ENCODE measurements at regions not wholly inside any gene's neighbourhood (a gene's known extent, or its start where the extent isn't known, plus 50 kb on each side); places are given as distances from the start of the nearest gene placed in this dataset.
"Not testable (repeated sequence)": the region's sequence is repeated elsewhere in the genome, so short reads cannot be mapped to it uniquely, and the experiment has no call there.

DNA sequence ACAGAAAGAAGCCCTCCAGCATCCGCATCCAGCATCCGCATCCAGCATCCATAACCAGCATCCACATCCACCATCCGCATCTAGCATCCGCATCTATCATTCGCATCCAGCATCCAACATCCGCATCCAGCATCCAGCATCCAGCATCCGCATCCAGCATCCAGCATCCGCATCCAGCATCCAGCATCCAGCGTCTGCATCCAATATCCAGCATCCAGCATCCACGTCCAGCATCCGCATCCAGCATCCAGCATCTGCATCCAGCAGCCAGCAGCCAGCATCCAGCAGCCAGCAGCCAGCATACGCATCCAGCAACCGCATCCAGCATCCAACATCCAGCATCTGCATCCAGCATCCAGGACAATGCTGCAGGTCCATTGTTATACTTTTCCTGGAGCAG is 671.0 kb upstream of the C16orf82 start:
- Histone ChIP-seq H3K9me3 (ENCODE audit: control insufficient read depth, low read length) (no peaks in the 10 kb centered on the region), H3K27me3 (replicated peaks; ENCODE audit: control insufficient read depth, insufficient read depth, low read length) (no peaks in the 10 kb centered on the region), H3K36me3 (ENCODE audit: control insufficient read depth, insufficient read depth, low read length, severe bottlenecking) (no peaks in the 10 kb centered on the region), H3K4me1 (ENCODE audit: control insufficient read depth, insufficient read depth, low read length) (no peaks in the 10 kb centered on the region), H3K9ac (ENCODE audit: low read length) (no peak overlapping the region), H3K4me3 (ENCODE audit: low read length) (no peak overlapping the region)
- DNase-seq (ENCODE audit: low read depth) = no peak

DNA sequence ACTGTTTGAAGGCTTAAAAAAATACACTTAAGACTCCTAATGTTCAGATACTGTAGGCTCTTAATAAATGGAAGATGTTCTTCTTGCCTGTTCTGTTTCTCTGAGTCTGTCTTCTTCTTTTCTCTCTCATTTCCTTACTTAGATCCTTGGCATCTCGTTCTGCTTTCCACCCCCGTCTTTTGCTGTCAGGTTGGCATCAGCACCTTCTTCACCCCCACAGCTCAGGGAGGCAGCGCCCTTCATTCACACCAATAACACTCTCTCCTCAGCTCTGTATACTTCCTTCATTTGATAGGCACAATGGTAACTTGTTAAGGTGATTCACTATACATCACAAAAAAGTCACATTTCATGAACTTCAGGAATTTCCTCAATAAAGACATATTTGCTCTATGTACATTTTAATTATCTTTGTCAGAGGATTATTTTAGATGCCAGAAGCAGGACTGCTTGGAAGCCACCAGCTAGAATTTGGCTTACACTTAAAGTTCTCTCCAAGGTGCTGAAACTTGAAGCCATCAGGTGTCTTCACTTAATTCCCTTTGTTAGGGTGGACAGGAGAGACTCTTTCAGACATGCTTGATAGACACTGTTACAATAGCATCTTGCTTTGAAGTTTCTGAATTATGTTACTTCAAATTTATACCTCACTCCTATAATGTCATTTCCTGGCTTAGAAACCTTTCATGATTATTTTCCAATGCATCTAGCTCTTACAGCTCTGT is 670.1 kb upstream of the C16orf82 start:
- Histone ChIP-seq H3K36me3 (ENCODE audit: control insufficient read depth, insufficient read depth, low read length, severe bottlenecking) (no peaks in the 10 kb centered on the region), H3K9ac (ENCODE audit: low read length) (no peak overlapping the region), H3K4me1 (ENCODE audit: control insufficient read depth, insufficient read depth, low read length) (no peaks in the 10 kb centered on the region), H3K9me3 (ENCODE audit: control insufficient read depth, low read length) (no peaks in the 10 kb centered on the region), H3K27me3 (replicated peaks; ENCODE audit: control insufficient read depth, insufficient read depth, low read length) (no peaks in the 10 kb centered on the region), H3K4me3 (ENCODE audit: low read length) (no peak overlapping the region)
- DNase-seq (ENCODE audit: low read depth) = no peak

- Histone ChIP-seq H3K9me3 (ENCODE audit: control insufficient read depth, low read length) (no peaks in the 10 kb centered on the region), H3K4me3 (ENCODE audit: low read length) (no peak overlapping the region), H3K36me3 (ENCODE audit: control insufficient read depth, insufficient read depth, low read length, severe bottlenecking) (no peaks in the 10 kb centered on the region), H3K27me3 (replicated peaks; ENCODE audit: control insufficient read depth, insufficient read depth, low read length) (no peaks in the 10 kb centered on the region), H3K9ac (ENCODE audit: low read length) (no peak overlapping the region), H3K4me1 (ENCODE audit: control insufficient read depth, insufficient read depth, low read length) (no peaks in the 10 kb centered on the region)
- no peak for DNase-seq (ENCODE audit: low read depth)
These were observed 652.9 kb upstream of the C16orf82 start for GRCh38 chr16:26413780-26414179.

- H3K4me3 ChIP-seq (ENCODE audit: low read length); H3K36me3 ChIP-seq (ENCODE audit: control insufficient read depth, insufficient read depth, low read length, severe bottlenecking); H3K4me1 ChIP-seq (ENCODE audit: control insufficient read depth, insufficient read depth, low read length); H3K9ac ChIP-seq (ENCODE audit: low read length); DNase-seq (ENCODE audit: low read depth); H3K27me3 ChIP-seq (replicated peaks; ENCODE audit: control insufficient read depth, insufficient read depth, low read length); H3K9me3 ChIP-seq (ENCODE audit: control insufficient read depth, low read length): not testable (repeated sequence)
These were observed 647.3 kb upstream of the C16orf82 start for GRCh38 chr16:26419458-26419857.

- H3K4me1 ChIP-seq (ENCODE audit: control insufficient read depth, insufficient read depth, low read length) = no peaks in the 10 kb centered on the region
These were observed 636.1 kb upstream of the C16orf82 start for GRCh38 chr16:26430618-26431017.

DNA sequence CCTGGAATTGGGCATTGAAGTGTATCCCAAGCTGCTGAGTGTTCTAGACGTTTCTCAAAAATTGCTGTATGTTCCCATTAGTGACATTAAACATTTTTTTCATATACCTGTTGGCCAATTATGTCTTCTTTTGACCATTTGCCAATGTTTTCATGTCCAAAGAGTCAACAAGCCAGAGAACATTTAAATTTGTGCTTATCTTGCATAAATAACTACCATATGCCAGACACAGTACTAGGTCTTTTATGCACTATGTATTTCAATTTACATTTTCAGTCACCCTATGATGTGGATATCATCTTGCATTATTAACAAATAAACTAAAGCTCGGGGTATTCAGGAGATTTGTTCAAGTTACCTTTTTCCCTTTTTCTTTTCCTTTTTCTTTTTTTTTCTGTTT is 632.9 kb upstream of the C16orf82 start:
- Histone ChIP-seq H3K9ac (ENCODE audit: low read length) (no peak overlapping the region), H3K36me3 (ENCODE audit: control insufficient read depth, insufficient read depth, low read length, severe bottlenecking) (no peaks in the 10 kb centered on the region)

More at GRCh38 chr16:26430618-26431017, 636.1 kb upstream of the C16orf82 start:
- Histone ChIP-seq H3K36me3 (ENCODE audit: control insufficient read depth, insufficient read depth, low read length, severe bottlenecking) (no peaks in the 10 kb centered on the region), H3K27me3 (replicated peaks; ENCODE audit: control insufficient read depth, insufficient read depth, low read length) (no peaks in the 10 kb centered on the region), H3K9me3 (ENCODE audit: control insufficient read depth, low read length) (no peaks in the 10 kb centered on the region), H3K9ac (ENCODE audit: low read length) (no peak overlapping the region), H3K4me3 (ENCODE audit: low read length) (no peak overlapping the region)
- no peak for DNase-seq (ENCODE audit: low read depth)

DNA sequence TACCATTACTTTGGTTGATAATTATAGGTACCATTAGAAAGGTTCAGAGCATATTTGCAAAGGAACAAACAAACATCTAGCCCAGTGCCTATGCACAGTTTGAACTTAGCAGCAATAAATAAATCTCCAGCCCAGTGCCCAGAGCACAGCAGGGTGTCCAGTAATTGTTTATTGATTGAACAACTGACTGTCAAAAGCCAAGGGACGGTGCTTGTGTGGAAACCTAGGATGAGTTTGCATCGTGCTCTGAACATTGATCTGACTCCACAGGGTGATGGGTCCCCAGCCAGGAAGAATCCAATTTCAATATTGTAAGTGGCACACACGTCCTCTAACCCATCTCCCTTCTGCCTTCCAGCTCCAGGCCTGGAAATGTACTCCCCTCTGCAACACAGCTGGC is 625.5 kb upstream of the C16orf82 start:
- Histone ChIP-seq H3K36me3 (ENCODE audit: control insufficient read depth, insufficient read depth, low read length, severe bottlenecking) (no peaks in the 10 kb centered on the region), H3K4me1 (ENCODE audit: control insufficient read depth, insufficient read depth, low read length) (no peaks in the 10 kb centered on the region), H3K9me3 (ENCODE audit: control insufficient read depth, low read length) (no peaks in the 10 kb centered on the region), H3K27me3 (replicated peaks; ENCODE audit: control insufficient read depth, insufficient read depth, low read length) (no peaks in the 10 kb centered on the region), H3K4me3 (ENCODE audit: low read length) (no peak overlapping the region), H3K9ac (ENCODE audit: low read length) (no peak overlapping the region)
- DNase-seq (ENCODE audit: low read depth) = no peak

More for the DNA sequence above, 632.9 kb upstream of the C16orf82 start:
- Histone ChIP-seq H3K4me3 (ENCODE audit: low read length) (no peak overlapping the region), H3K27me3 (replicated peaks; ENCODE audit: control insufficient read depth, insufficient read depth, low read length) (no peaks in the 10 kb centered on the region), H3K4me1 (ENCODE audit: control insufficient read depth, insufficient read depth, low read length) (no peaks in the 10 kb centered on the region), H3K9me3 (ENCODE audit: control insufficient read depth, low read length) (no peaks in the 10 kb centered on the region)
- no peak for DNase-seq (ENCODE audit: low read depth)

DNA sequence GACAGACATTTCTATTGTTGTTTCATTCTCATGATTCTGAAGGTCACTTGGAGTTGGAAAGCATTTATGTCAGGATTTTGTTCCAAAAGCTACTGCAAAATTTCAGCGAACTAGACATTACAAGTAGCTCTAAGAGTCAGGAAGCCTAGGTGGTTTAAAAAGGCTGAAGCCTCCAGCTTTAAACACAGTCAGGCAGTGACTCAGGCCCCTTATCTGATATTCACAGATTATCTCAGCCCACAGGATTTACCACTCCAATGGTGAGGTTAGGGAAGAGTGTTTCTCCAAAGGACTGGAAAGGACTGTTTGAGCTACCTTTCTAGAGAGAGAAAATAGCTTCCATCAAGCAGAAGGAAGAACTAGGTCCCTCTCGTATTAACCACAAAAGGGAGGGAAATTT is 624.4 kb upstream of the C16orf82 start:
- Histone ChIP-seq H3K9ac (ENCODE audit: low read length) (no peak overlapping the region), H3K27me3 (replicated peaks; ENCODE audit: control insufficient read depth, insufficient read depth, low read length) (no peaks in the 10 kb centered on the region), H3K9me3 (ENCODE audit: control insufficient read depth, low read length) (no peaks in the 10 kb centered on the region), H3K4me3 (ENCODE audit: low read length) (no peak overlapping the region), H3K36me3 (ENCODE audit: control insufficient read depth, insufficient read depth, low read length, severe bottlenecking) (no peaks in the 10 kb centered on the region), H3K4me1 (ENCODE audit: control insufficient read depth, insufficient read depth, low read length) (no peaks in the 10 kb centered on the region)
- DNase-seq (ENCODE audit: low read depth) = no peak

DNA sequence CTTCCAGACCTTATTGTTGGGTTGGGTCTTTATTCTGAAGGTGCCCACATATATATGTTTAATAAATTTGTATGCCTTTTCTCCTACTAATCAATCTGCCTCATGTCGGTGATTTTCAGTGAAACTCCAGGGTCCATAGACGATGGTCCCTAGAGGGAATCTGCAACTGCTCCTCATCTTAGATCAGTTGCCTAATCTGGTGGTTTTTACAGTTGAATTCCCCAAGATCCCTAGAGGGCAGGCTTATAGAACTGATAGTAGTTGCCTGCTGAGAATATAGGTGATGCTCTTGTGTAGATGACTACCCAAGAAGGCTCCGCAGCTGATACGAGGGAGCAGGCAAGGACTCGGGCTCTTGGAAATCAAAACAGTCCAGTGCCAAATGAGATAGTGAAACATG is 619.2 kb upstream of the C16orf82 start:
- H3K9me3 ChIP-seq (ENCODE audit: control insufficient read depth, low read length) = peaks cover 3% of the 10 kb centered on the region
- no peak overlapping the region for H3K4me3 ChIP-seq (ENCODE audit: low read length)
- H3K27me3 ChIP-seq (replicated peaks; ENCODE audit: control insufficient read depth, insufficient read depth, low read length) = no peaks in the 10 kb centered on the region
- H3K4me1 ChIP-seq (ENCODE audit: control insufficient read depth, insufficient read depth, low read length) = no peaks in the 10 kb centered on the region
- no peak overlapping the region for H3K9ac ChIP-seq (ENCODE audit: low read length)
- no peak for DNase-seq (ENCODE audit: low read depth)
- no peaks in the 10 kb centered on the region for H3K36me3 ChIP-seq (ENCODE audit: control insufficient read depth, insufficient read depth, low read length, severe bottlenecking)

DNA sequence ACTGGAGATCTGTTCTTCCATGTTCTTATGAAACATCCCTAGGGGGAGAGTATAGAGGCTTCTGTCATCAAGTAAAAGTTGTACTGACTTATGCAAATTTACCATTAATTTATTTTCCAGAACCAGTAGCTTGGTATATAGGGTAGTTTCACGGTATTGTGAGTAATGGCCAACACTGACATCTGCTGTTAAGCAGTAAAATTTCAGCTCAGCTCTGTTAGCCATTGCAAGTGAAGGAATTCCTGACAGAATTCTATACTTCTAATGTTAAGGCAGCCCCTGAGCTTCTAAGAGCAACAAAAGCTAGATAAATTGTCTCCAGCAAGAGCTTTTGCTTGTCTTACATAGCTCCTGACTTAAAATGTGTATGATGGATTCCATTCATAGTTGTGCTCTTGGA is 613.5 kb upstream of the C16orf82 start:
- no peak for DNase-seq (ENCODE audit: low read depth)
- Histone ChIP-seq H3K4me3 (ENCODE audit: low read length) (no peak overlapping the region), H3K36me3 (ENCODE audit: control insufficient read depth, insufficient read depth, low read length, severe bottlenecking) (no peaks in the 10 kb centered on the region), H3K27me3 (replicated peaks; ENCODE audit: control insufficient read depth, insufficient read depth, low read length) (no peaks in the 10 kb centered on the region), H3K4me1 (ENCODE audit: control insufficient read depth, insufficient read depth, low read length) (no peaks in the 10 kb centered on the region), H3K9ac (ENCODE audit: low read length) (no peak overlapping the region), H3K9me3 (ENCODE audit: control insufficient read depth, low read length) (peaks cover 6% of the 10 kb centered on the region)

DNA sequence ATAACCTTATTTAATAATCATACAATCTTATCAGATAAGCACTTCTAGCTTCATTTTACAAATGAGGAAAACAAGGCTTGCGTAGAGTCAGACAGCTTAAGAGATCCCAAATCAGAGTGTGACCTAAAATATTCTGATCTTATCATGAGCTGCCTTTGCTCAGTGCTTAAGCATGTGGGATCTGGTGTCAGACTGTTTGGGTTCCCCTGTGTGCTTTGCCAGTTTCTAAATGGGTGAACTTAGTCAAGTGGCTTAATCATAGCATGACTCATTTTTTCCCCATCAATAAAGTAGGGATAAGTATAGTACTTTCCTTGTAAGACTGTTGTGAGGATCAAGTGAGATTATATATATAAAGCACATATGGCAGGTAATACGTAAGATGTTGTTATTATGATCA is 612.6 kb upstream of the C16orf82 start:
- Histone ChIP-seq H3K27me3 (replicated peaks; ENCODE audit: control insufficient read depth, insufficient read depth, low read length) (no peaks in the 10 kb centered on the region), H3K36me3 (ENCODE audit: control insufficient read depth, insufficient read depth, low read length, severe bottlenecking) (no peaks in the 10 kb centered on the region), H3K9ac (ENCODE audit: low read length) (no peak overlapping the region), H3K4me1 (ENCODE audit: control insufficient read depth, insufficient read depth, low read length) (no peaks in the 10 kb centered on the region), H3K4me3 (ENCODE audit: low read length) (no peak overlapping the region), H3K9me3 (ENCODE audit: control insufficient read depth, low read length) (peaks cover 4% of the 10 kb centered on the region)
- no peak for DNase-seq (ENCODE audit: low read depth)

DNA sequence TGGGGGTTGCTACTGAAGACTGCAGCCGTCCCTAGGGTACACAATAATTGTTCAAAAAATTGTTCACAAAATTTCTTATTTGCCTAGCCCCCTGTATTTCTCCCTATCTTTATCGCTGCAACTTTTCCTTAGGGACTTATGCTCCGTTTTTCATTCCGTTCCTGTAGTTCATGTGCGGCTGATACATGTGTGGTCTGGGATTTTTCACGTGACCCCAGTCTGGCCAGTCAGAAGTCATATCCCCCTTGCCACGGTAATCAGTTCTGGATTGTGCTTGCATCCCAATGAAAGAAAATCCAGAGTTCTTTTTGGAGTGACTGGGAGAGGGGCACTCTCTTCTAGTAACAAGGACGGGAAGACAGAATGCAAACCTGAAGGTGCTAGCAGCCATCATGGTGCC is 610.7 kb upstream of the C16orf82 start:
- Histone ChIP-seq H3K9ac (ENCODE audit: low read length) (no peak overlapping the region), H3K9me3 (ENCODE audit: control insufficient read depth, low read length) (peaks cover 4% of the 10 kb centered on the region), H3K4me1 (ENCODE audit: control insufficient read depth, insufficient read depth, low read length) (no peaks in the 10 kb centered on the region), H3K4me3 (ENCODE audit: low read length) (no peak overlapping the region), H3K27me3 (replicated peaks; ENCODE audit: control insufficient read depth, insufficient read depth, low read length) (no peaks in the 10 kb centered on the region), H3K36me3 (ENCODE audit: control insufficient read depth, insufficient read depth, low read length, severe bottlenecking) (no peaks in the 10 kb centered on the region)
- DNase-seq (ENCODE audit: low read depth) = no peak

All from adipocyte (in vitro differentiated cells).